H54 (cell line): ENCODE measurements at regions not wholly inside any gene's neighbourhood (a gene's known extent, or its start where the extent isn't known, plus 50 kb on each side); places are given as distances from the start of the nearest gene placed in this dataset.
"Not testable (repeated sequence)": the region's sequence is repeated elsewhere in the genome, so short reads cannot be mapped to it uniquely, and the experiment has no call there.

Experiments
- DNase-seq: peaks from one replicate; pipeline ENCODE4 v3.0.0; 2011; ENCODE audit warnings: low spot score, mixed read lengths; ENCODE audit not compliant: insufficient read length
- FAIRE-seq: peaks from 3 replicates; lab custom pipeline; 2011; peaks lifted over from hg19 to GRCh38; lab: Jason Lieb, UNC

DNA sequence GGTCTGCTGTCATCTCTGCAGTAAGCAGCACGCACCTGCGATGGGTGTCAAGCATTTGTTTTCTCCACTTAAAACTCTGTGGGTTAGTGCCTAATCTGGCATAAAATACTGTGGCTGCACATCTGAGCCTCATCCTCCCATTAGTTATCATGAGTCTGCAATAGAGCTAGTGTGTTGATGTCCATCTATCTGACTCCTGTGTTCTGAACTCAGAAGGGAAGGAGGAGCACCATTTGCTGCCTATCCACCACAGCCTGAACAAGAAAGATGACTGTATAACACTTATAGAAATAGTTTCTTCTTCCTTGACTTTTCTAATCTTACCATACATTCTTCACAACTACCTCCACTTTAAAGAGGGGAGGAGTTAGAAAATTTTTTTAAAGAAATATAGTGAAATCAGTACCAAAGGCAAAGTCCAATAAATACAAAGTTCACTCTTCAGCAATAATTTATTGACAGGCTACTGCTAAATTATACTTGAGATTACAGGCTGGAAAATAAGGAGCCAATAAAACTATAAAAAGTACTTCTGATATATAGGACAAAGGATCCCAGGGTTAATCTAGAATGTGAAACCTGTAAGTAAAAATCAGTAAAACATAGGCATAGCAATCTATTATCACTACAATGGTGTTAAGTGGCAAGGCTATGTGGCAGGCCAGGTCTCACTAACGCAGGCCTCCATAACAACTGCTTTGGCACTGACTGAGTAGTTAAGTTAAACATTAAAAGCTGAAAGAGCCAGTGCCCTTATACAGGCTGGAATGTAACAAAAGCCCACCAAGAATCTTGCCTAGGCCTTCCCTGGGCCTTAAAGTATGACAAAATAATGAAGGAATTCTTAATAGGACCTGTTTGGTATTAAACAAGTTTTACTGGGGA, 70.2 kb downstream of the LGALS9C start:
- FAIRE-seq = peak; percentile 71

DNA sequence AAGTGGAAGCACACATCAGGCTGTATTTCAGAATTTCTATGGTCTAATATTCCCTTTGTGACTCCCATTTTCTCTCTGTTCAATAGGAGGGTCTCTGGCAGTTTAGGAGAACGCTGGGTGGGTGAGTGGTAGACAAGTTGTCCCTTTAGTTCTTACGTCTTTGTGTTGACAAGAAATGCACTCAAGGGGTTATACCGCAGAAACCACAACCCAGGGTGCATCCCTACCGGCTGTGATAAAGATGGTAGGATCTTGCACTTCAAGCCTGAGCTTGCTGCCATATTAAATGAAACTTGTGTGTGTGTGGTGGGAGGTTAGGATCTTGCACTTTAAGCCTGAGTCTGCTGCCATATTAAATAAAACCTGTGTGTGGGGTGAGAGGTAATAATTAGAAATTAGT, 80.5 kb downstream of the LGALS9C start:
- DNase-seq, FAIRE-seq: not testable (repeated sequence)

More for the DNA sequence above, 70.2 kb downstream of the LGALS9C start:
- not testable (repeated sequence) for DNase-seq

DNA sequence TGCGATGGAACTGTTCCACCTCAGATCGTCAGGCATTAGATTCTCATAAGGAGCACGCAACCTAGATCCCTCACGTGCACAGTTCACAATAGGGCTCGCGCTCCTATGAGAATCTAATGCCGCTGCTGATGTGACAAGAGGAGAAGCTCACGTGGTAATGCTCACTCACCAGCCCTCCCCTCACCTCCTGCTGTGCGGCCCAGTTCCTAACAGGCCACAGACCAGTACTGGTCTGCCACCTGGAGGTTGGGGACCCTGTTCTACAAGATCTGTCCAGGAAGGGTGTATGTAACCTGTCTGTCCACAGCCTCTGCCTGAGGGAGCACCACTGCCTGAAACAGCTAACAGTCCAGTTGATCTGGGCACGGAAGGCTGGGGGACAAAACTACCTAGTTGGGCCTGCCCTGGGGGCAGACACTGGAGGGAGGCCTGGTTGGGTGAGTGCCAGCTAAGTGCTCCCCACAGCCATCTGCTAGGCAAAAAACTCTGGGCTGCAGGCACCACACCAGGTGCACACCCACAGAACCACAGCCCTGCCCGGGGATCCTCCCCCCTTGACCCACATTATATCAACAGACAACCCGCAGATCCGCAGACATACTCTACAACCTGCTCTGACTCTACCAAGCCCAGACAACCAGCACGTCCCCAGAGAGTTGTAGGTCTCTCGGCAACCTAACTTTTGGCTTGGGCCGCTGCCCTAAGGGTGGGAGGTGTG, 80.7 kb downstream of the TBC1D28 start:
- not testable (repeated sequence) for DNase-seq
- FAIRE-seq = peak; percentile 6

DNA sequence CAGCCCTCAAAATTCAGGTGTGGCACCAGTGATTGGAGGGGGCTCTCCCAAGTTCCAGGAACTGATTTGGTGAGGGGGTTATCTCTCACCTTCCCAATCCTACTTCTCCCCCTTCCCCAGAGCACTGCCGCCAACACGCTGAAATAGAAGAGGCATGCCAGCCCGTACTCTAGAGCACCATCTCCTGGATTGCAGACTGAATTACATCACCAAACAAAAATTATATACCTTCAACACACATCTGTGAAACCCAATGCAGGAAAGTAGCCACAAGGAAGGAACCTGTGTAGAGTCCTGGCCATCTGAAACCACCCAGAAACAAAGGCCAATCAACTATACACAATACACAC, 80.1 kb downstream of the TBC1D28 start:
- peak; percentile 74 for FAIRE-seq
- DNase-seq = not testable (repeated sequence)

DNA sequence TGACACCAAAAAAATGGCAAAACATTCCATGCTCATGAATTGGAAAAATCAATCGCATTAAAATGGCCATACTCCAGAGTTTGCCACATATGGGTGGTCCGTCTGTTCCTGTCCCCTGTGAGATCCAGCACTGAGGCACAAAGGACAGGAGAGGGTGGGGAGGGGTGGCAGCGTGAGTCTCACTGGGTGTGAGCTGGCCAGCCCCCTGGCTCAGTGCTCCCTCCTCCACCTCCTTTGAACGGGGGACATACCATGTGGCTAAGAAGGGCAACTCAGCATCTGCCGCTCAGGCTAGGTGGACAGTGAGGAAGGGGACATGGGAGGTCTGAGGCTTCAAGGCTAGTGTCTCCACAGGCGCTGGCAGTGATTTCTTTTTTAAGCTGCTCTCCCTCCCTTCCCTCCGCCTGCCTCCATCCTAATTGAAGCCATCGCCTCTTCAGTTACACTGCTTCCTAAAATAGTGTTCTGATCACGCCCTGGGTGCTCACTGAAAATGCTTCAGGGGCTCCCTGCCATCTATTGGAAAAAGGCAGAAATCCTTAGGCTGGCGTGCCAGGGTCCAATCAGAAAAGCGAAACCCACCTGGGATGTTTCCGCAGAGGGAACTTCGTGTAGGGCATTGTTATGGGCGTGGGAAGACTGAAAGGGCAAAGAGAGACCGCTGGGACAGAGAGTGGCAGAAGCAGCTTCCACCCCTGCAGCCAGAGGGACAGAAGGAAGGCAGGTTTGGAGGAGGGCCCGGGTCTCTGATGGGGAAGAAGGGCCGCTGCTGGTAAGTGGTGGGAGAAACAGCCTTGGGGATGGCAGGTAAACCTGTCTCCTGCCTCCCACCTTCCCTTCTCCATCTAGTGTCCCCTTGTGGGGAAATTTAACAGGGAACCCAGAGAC, 75.8 kb downstream of the TBC1D28 start:
- peak; percentile 0 for DNase-seq
- not testable (repeated sequence) for FAIRE-seq

DNA sequence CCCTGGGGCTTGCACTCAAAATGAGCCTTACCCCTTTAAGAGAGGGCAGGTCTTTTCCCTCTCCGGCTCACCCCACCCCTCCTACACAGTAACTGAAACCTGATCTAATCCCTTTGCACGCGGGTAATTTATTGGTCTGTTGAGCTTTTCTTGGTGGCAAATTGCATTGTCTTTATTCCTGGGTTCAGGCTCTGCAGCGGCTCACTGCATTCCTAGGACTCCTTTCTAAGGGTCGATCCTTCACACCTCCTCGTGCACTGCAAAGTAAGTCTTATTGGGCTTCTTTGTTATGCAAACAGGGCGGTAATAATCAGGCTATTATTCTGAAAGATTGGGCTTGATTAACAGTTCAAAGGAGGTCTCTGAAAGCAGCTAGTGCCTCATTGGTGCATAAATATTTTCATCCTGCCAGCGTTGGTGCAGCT, 74.7 kb downstream of the TBC1D28 start:
- FAIRE-seq (peak; percentile 97), DNase-seq (peak; percentile 0)

DNA sequence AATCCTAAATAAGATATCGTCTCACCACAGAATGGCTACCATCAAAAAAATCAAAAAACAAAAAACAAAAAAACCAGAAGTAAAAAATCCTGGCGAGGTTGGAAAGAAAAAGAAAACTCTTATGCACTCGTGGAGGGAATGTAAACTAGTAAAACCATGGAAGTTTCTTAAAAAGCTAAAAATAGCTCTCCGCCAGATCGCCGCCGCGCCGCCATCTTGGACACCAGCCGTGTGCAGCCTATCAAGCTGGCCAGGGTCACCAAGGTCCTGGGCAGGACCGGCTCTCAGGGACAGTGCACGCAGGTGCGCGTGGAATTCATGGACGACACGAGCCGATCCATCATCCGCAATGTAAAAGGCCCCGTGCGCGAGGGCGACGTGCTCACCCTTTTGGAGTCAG, 71.7 kb downstream of the TBC1D28 start:
- not testable (repeated sequence) for FAIRE-seq, DNase-seq

DNA sequence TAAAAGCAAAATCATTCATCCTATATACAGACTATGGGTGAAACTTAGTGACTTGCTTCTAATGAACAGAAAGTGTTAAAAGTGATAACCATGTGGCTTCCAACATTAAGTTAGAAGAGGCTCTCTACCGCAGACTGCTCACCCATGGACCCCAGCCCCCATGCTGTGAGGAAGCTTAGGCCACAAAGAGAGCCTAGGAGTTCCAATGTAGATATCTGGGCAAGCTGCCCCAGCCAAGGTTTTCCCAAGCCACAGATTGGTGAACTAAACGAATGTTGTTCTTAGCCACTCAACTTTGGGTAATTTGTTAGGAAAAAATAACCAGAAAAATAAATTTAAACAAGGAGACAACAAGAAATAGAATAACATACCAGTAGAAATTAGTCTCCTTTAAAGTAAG, 70.1 kb downstream of the TBC1D28 start:
- FAIRE-seq, DNase-seq: not testable (repeated sequence)
